Stimulated activated CD8-positive, alpha-beta memory T cell treated with anti-CD3 and anti-CD28 coated beads, Interleukin-7, amount 100 ng/mL, for 1 hour (primary cell): ENCODE measurements at regions not wholly inside any gene's neighbourhood (a gene's known extent, or its start where the extent isn't known, plus 50 kb on each side); places are given as distances from the start of the nearest gene placed in this dataset.

ENCODE experiments used
- DNase-seq, 2 donors: peaks; one replicate each; pipeline ENCODE4 v3.0.0-alpha.2; 2020; ENCODE audit warnings: low read depth in 2 of 2

- no peak for DNase-seq
Measured at GRCh38 chr6:165825256-165825815, 162.3 kb upstream of the PDE10A start.

- DNase-seq, result no peak
Measured at GRCh38 chr6:165823609-165824326, 160.7 kb upstream of the PDE10A start.

DNA sequence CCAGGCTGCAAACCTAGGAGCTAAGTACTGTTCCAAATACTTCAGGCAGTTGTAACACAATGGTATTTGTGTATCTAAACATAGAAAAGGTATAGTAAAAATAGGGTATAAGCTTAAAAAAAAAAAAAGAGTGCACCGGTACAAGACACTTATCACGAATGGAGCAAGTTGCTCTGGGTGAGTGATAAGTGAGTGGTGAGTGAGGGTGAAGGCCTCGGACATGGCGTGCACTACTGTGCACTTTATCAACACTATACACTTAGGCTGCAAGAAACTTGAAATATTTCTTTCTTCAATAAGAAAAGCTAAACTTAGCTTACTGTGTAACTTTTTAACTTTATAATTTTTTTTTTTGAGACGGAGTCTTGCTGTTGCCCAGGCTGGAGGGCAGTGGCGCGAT is 159.5 kb upstream of the PDE10A start:
- DNase-seq, result no peak

- no peak for DNase-seq
Measured at GRCh38 chr6:165821754-165822153, 158.7 kb upstream of the PDE10A start.

- DNase-seq, result no peak
Measured at GRCh38 chr6:165820934-165821333, 157.9 kb upstream of the PDE10A start.

DNA sequence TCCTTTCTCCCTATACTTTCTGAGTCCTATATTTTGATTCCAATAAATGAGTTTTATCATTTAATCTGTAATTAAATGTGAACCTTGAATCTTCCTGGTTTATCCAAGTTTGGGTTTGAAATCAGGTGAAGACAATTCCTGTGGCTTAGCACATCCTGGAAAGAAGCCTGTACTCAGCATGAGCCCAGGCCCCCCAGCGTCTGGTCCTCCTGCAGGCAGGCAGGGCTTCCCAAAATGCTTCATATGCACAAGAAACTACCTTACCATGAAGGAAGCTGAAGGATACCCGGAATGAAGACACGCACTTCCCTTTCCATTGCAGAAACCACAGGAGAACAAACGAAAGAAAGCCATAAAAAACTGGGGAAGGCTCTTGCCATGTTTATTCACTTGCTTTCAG is 157.4 kb upstream of the PDE10A start:
- DNase-seq, result no peak

- no peak for DNase-seq
Measured at GRCh38 chr6:165819394-165819793, 156.4 kb upstream of the PDE10A start.

DNA sequence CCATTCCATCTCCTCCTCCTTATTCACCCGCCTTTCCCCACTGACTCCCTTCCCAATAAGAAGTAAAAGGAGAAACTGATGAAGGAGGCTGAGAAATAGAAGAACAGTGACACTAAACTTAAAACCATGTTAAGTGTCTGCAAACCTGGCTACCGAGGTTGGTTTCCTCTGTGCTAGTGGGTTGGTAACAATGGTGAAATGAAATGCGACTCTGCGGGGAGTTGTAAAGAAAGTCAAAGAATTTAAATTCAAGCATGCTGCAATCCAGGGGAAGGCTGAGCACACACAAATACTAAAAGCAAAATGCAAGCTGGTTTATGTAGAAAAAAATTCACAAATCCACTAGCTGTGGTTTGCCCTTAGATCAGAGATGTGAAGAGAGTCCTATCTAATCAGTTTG is 155.2 kb upstream of the PDE10A start:
- no peak for DNase-seq

DNA sequence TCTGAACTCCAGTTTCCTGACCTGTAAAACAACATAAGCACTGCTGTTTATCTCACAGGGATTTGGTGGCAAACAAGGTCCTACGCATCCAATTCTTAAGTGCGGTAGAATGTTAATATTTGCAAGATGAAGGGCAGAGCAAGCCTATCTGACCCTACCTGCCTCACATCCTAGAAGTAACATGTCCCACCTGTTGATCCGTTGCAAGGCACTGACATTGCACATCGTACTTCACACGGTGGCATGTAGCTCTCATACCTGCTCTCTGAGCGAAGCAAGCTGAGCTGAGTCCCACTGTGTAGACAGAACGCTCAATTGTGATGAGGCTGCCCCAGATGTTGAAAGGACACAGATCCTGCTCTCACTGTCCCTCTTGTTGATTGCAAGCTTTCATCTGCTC is 154.7 kb upstream of the PDE10A start:
- DNase-seq, result no peak

- DNase-seq, result no peak
Measured at GRCh38 chr6:165817148-165817547, 154.1 kb upstream of the PDE10A start.

DNA sequence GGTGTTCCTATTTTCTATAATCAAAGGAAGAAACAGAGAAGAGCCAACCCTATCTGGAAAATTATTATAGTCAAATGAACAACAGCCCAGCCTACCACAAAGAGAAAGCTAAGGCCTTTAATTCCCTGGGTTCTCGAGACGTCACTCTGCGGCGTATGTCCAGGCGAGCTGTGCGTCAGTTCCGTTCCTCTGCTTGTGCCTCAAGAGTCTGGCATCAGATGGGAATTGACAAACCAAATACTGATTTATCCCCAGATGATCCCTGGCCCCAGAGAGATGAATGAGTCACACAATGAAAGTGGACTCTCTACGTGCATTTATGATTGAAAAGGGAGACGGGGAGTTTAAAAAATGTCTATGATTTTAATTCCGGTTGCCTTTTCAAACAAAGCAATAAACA is 151.6 kb upstream of the PDE10A start:
- DNase-seq, result no peak

- DNase-seq, result no peak
Measured at GRCh38 chr6:165811512-165811911, 148.5 kb upstream of the PDE10A start.

- no peak for DNase-seq
Measured at GRCh38 chr6:165808021-165808420, 145.0 kb upstream of the PDE10A start.

DNA sequence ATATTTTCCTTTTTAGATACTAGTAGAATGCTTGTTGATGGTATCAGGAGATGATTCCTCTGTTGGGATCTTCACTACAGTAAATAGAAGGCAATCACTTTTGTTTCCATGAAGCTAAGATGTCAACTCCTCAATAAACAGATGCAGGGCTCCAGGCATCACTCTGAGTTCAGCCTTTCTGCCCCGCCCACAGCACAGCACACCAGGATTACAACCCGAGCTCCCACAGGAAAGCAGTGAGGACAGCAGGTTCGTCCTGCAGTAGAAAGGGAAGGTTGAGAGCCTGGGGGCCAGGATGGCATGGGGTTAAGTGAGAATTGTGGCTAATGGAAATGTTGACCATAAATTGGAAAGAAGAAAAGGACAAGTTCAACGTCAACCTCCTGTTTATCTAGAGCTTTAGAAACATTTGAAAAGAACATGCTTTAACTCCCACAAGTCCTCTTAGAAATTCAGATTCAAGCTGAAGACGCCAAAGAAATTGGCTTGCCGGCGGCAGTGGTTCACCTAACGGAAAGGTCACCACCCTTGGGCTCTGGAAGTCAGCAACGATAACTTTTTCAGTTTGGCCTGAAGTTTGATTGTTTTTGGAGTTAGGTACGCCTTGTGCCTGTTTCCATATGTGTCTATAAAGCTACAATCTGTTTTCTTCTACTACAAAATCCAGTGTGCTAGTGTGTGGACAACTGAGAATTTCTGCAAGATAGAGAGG is 144.4 kb upstream of the PDE10A start:
- no peak for DNase-seq

DNA sequence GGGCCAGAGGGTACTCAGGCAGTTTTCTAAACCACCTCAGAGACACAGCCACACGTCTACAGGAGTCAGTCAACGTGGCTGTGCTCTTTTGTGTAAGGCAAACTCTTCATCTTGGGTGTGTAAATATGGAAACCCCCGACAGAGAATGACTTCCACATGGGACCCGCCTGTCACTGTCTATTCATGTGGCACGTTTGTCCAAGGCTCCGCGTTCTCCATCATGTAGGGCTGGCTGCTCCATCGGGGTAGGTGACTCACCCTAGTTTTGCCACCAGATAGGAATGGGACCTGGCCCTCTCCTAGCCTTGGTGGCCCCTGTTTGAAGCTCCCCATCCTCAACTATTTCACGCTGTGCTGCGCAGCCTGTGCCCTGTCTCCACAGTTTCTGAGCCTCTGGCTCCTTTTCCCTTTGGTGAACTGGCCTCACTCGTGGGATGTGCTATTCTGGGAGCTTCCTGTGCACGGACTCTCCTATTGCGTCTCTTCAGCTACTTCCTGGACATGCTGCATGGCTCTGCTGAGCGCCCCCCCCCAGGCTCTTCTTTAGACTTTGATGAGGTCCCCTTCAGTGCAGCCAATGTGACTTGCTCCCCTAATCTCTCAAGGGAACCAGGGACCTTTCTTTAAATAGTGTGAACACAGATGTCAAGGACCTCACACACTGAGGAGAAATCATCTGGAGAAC is 143.2 kb upstream of the PDE10A start:
- DNase-seq, result no peak

DNA sequence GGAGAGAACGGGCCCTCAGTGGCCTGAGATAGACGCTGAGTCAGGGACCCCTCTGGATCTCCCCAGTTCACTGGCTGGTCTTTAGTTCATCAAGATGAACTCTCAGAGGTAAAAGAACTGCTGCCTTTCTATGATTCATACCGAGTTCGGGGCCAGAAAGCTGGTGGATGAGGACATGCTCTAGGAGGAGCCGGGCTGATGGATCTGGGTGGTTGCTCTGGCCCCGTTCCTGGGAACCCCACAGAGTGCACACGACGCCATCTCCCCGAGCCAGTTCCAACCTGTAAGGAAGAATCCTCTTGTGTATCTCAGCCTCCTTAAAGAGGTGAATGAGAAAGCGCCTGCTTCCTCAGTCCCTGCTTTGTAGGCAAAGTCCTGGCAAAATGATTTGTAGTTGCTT is 142.6 kb upstream of the PDE10A start:
- DNase-seq, result no peak

- DNase-seq, result no peak
Measured at GRCh38 chr6:165805067-165805555, 142.1 kb upstream of the PDE10A start.

DNA sequence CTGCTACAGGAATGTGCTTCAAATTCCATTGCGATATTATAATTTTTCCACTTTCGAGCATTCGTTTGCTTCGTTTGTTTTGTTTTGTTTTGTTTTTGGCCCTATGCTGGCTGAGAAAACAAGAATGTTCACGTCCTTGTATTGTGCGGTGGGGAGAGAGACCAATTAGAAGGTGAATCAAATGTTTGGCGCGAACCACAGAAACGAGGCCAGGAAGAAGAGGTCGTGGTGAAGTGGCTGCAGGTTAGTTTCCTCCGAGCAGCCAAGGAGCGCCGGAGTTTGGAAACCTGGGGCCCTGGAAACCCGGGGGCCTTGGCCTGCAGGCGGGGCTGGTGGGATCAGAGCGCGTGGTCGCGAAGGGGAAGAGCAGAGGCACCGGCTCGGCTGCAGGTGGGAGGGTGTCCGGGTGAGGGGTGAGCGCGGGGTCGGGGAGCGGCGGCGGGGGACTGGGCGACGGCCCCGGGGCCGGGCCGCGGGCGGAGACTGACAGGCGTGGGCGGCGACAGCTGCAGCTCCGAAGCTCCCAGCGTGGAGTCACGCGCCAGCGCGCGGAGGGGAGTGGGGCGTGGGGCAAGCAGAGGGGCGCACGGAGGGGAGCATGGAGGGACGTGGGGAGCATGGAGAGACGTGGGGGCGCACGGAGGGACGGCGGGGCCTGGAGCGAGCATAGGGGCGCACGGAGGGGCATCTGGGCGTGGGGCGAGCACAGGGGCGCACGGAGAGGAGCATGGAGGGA is 141.5 kb upstream of the PDE10A start:
- no peak for DNase-seq

DNA sequence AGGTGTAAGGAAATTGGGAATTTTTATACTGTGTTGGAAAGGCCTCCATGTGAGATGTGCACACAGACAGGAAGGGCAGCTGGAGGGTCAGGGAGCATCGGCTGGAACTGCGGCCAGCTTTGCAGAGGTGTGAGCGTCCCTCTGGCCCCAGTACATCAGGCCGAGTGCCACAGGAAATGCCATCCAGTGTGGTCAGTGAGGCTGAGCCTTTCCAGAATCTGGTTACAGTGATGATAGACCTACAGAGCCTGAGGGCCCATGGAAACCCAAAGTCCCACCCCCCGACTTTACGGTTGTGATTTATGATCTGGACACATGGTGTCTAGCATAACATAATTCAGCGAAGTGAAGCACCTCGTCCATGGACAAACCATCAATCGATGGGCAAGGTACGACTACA is 137.3 kb upstream of the PDE10A start:
- DNase-seq, result no peak

- no peak for DNase-seq
Measured at GRCh38 chr6:165799391-165800153, 136.5 kb upstream of the PDE10A start.

GRCh38 chr6:165798991-165799390 is 135.9 kb upstream of the PDE10A start:
- DNase-seq, result no peak
